NK-92 (cell line): ENCODE measurements at regions not wholly inside any gene's neighbourhood (a gene's known extent, or its start where the extent isn't known, plus 50 kb on each side); places are given as distances from the start of the nearest gene placed in this dataset.

Experiments
- DNase-seq: peaks from one replicate; lab custom pipeline; 2025; ENCODE audit not compliant: unreplicated experiment; lab: John Stamatoyannopoulos, UW

DNA sequence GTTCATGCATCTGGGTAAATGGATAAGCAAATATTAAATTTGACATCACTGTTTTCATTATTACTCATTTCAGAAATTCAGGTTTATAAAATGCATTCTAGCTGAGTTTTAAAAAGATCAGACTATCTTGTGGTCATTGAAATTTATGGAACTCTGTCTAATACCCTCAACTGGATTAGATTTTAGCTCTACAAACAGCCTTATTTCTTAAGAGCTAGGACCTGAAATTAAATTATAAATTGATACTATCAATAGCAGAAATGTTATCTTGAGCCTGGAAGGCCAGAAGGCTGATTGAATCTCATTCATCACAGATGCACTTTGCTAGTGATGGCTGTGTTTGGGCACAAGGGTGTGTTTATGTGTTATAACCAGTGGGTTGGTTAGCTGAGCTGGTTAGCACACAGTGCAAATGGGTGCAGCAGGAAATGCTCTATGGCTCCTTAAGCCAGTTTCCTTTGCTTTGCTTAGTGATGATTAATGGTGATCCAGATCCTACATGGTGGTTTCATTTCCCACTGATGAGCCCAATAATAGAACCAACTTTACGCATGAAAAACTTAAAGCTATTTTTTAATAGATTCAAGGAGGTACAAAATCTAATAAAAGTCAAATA, 310.8 kb upstream of the KLF12 start:
- no peak for DNase-seq

- no peak for DNase-seq
These were observed 310.0 kb upstream of the KLF12 start for GRCh38 chr13:74444161-74444571.

DNA sequence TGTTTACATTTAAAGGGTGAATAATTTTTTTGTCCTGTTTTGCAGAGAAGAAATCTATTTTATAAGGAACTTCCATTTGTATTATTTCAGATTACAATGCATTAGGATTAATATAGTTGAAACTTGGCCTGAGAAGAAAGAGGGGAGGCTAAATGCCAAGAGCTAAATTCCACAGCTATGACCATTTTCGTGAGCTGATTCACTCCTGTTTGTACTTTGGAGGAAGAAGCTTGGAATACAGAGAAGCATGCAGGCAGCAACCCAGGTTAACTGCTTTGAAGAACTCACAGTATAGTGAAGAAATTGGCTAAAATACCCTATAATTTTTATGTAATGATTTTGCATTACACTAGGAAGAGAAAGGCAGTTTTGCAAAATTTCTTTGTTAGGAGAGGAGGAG, 309.4 kb upstream of the KLF12 start:
- DNase-seq, result no peak

- DNase-seq, result no peak
These were observed 308.5 kb upstream of the KLF12 start for GRCh38 chr13:74442751-74443150.

DNA sequence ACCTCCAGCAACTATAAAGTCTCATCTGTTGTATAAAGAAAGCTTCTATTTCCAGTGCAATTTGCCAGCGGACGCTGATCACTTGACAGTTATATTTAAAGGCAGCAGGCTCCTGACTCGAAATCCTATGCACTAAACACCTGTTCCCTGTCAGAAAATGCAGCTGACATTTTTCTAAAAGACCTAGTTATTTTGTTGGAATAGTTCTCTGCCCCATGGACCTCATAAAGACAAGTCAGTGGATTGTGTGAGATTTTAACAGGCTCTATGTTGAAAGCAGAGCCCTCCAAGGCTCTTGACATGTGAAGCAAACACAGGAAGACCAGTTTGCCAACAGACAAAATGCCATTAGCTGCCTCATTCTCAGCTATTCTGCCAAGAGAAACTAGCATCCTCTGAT, 304.7 kb upstream of the KLF12 start:
- DNase-seq, result no peak

DNA sequence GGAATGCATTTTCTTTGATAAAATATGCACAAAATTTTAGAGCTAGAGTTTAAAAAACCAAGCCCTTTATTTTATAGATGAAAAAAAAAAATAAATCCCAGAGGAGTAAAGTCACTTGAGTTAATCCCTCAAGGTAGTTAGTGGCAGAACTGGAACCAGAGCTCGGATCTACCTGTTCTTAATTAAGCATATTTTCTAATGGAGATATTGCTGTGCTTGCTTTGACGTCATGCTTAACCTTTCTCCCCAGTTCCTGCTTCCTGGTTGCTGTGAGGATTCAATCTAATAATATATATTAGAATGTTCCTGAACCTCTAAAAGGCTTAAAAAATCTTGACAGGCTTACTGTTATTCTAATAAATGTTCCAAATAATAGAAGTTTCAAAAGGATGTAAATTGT, 300.6 kb upstream of the KLF12 start:
- no peak for DNase-seq

GRCh38 chr13:74424455-74424854, 290.3 kb upstream of the KLF12 start:
- DNase-seq, result no peak

DNA sequence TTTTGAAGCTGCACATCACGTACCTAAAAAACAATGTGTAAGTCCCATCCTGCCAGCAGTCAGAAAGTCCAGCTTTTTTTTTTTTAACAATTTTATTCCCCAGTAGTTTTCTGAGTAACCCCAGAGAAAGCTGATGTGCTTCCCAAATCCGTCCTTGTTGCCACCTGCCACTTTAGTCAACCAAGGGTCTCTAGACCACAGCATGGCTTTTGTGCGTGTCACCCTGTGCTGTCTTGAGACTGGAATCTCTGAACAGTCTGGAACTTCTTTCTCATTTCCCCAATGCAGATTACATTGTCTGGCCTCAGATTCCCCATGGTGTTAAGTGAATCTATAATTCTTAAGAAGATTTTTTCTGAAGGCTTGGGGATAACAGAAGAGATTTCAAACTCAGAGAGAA, 289.2 kb upstream of the KLF12 start:
- no peak for DNase-seq

DNA sequence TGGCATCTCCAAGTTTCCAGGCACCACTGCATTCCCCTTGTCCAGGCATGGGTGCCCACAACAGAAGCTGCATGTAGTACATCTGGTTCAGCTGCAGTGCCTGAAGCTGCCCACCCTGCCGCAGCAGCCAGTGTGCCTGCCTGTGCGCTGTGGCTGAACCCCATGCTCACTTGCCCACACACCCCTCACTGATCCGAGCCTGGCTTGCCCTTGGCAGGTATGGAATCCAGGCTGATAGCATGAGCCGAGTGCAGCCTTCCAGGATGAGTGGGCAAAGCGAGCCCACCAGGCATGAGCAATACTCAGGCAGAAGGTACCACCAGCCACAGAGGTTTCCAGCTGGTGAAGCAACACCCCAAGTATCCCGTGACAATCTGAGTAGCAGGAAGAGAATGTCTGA, 280.3 kb upstream of the KLF12 start:
- DNase-seq, result no peak

DNA sequence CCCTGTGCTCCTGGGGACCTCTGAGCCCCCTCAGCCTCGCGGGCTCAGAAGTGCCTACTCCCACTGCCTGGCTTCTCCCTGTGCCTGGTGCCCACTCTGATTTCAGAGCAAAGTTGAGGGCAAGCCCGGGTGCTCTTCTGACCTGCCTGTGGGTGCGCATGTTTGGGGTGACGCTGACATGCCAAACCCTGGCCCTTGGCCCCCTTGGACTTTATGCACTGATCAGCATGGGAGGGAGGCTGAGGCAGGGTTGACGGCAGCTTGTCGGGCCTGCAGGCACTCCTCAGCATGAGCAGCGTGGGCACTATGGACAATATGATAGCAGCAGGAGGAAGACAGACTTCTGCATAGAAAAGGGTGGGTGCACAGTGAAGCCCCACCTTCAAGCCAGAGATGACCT, 279.3 kb upstream of the KLF12 start:
- no peak for DNase-seq

- DNase-seq, result no peak
These were observed 275.3 kb upstream of the KLF12 start for GRCh38 chr13:74409551-74409950.

DNA sequence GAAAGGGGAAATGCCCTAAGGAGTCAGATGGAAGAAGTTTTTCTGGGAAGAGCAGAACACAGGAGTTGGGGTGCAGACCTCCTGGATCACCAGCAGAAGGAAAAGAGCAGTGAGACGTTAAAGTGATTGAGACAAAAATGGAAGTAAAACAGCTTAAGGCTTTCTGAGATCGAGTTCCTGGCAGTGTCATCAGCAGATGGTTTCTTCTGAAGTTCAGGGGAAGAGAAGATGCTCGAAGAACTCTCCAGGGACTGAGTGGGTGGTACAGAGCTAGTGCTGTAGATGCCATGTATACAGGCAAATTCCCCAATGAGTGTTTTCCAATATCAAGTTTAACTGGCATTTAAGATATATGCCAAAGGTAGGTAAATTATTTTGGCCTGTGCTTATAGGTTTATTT, 272.2 kb upstream of the KLF12 start:
- DNase-seq, result no peak

DNA sequence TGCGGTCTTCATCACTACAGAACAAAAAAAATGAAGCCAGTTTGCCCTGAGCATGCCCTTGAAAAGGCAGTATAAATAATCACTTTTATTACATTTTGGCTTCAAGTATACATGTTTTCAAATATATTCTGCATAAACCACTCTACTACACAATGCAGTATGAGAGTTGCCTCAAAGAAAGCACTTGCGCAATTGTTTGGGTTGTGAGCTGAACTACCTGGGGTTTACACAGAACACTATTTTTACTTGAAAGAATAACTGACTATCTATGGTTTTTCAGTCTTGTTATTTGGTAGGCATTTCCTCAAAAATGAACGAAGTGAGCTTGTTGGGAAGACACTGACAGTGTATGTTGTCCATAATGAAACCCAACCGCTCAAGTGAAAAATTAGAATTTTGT, 264.4 kb upstream of the KLF12 start:
- DNase-seq, result no peak

DNA sequence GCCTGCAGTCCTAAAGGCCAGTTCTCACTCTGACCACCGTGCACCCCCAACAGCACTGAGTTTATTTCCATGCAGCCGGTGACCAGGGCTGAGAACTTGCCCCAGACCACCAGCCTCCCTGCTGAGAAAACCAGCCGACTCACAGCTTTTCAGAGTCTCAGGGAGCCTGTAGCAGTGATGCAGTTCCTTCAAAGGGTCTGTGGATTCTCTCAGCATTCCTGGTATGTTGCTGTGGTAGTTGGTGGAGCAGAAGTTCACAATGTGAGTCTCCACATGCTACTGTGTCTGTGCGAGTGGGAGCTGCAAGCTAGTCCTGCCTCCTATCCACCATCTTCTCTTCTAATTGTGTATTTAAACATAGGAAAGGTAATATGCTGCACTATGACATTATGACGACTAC, 254.9 kb upstream of the KLF12 start:
- no peak for DNase-seq

DNA sequence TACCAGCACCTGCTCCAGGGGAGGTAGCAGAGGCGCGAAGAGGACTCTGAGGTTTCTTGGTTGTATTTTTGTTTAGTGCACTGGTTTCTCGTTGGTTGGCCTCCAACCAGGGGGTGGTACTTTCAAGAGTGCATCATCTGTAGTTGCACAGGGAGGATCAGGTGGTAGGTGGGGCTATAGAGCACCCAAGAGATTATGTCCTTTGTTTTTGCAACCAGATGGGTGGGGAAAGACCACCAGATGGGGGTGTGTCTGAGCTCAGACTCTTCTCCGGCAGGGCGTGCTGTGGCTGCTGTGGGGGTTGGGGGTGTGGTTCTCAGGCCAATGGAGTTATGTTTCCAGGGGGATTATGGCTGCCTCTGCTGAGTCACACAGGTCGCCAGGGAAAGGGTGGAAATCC, 254.4 kb upstream of the KLF12 start:
- no peak for DNase-seq

GRCh38 chr13:74372511-74372910, 238.3 kb upstream of the KLF12 start:
- DNase-seq, result no peak

GRCh38 chr13:74367193-74367592, 233.0 kb upstream of the KLF12 start:
- DNase-seq, result no peak

DNA sequence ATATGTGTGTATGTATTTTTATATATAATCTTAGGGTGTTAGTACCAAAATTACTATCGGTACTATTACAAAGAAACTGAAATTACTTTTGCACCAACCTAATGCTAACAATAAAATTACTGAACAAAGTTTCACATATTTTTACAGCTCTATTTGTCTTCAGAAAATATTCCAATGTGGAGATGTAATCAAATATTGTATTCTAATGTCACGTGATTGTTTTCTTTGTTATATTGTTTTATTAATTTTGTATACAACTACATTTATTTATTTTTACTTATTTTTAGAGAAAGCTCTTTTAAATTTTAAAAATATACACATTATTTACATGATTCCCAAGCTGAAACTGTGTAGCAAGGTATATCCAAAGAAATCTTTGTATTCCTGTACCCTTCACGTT, 227.1 kb upstream of the KLF12 start:
- no peak for DNase-seq

DNA sequence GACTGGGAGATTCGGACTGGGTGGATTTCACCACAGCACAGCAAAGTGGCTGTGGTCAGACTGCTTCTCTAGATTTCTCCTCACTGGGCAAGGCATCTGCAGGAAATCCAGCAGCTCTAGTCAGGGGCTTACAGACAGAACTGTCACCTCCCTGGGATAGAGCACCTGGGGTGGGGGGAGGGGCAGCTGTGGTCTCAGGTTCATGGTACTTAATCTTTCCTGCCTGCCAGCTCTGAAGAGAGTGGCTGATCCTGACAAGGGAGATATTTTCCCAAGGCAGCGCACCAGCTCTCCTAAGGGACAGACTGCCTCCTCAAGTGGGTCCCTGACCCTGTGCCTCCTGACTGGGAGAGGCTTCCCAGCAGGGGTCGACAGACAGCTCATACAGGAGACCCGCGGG, 212.8 kb upstream of the KLF12 start:
- no peak for DNase-seq

DNA sequence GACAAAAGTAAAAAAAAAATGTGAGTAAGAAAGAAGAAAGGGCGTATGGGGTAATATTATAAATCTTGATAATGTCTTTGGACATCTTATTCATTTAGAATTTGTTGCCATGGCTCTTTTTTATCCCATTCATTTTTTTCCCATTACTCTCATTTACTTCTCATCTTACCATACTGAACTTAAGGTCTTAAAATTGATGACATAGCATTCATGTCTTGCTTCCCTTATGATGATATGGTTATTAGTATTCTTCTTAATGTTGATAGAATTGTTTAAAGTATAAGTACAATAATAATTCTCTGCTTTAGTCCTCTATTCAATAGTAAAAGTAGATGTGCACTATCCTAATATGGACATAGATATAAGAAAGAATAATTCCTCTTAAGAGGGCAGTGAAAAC, 204.1 kb upstream of the KLF12 start:
- DNase-seq, result no peak

- no peak for DNase-seq
These were observed 202.3 kb upstream of the KLF12 start for GRCh38 chr13:74336546-74336945.

DNA sequence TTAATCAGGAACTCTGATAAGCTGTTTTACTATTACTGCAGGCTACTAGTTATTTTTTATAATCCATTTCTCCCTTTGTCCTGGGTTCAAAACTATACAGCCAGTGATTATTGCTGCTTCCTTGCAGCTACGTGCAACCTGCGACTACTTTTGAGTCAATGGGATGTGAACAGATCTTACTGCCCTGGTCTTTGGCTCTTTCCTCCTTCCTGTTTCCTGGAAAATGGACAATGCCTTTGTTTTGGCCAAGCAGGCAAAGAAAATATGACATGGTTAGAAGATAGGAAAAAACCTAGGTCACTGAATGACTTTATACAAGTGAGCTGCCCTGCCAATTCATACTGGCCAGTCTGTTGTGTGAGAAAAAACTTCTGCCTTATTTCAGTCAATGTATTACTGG, 201.2 kb upstream of the KLF12 start:
- DNase-seq, result no peak

GRCh38 chr13:74329962-74330361, 195.8 kb upstream of the KLF12 start:
- DNase-seq, result no peak

- no peak for DNase-seq
These were observed 190.9 kb upstream of the KLF12 start for GRCh38 chr13:74325106-74325505.
